Brain pericyte (primary cell): ENCODE measurements at regions not wholly inside any gene's neighbourhood (a gene's known extent, or its start where the extent isn't known, plus 50 kb on each side); places are given as distances from the start of the nearest gene placed in this dataset.
"Not testable (repeated sequence)": the region's sequence is repeated elsewhere in the genome, so short reads cannot be mapped to it uniquely, and the experiment has no call there.

ENCODE experiments used
- DNase-seq: peaks from one replicate; pipeline ENCODE4 v3.0.0-alpha.2; 2012; ENCODE audit warnings: low read depth, low spot score

- DNase-seq = no peak
Observed at GRCh38 chr16:59013930-59014329, 279.8 kb upstream of the GOT2 start.

- DNase-seq = no peak
Observed at GRCh38 chr16:58999762-59000161, 265.6 kb upstream of the GOT2 start.

- not testable (repeated sequence) for DNase-seq
Observed at GRCh38 chr16:58992755-58993154, 258.6 kb upstream of the GOT2 start.

- not testable (repeated sequence) for DNase-seq
Observed at GRCh38 chr16:58983181-58983965, 249.3 kb upstream of the GOT2 start.

DNA sequence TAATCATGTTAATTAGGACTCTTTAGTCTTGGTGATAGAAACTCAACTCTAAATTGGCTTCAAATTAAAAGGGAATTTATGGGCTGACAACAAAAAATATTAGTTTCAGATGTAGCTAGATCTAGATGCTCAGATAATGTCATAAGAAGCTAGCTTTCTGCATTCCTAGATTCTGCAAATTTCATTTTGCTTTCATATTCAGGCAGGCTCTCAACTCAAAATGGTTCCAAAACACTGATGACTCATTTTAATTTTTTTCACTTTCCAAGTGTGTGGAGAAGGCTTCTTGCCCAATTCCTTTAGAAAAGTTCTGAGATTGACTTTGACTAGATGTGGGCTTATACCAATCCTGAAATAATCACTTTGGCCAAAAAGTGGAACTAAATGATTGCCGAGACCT, 236.7 kb upstream of the GOT2 start:
- DNase-seq = no peak

DNA sequence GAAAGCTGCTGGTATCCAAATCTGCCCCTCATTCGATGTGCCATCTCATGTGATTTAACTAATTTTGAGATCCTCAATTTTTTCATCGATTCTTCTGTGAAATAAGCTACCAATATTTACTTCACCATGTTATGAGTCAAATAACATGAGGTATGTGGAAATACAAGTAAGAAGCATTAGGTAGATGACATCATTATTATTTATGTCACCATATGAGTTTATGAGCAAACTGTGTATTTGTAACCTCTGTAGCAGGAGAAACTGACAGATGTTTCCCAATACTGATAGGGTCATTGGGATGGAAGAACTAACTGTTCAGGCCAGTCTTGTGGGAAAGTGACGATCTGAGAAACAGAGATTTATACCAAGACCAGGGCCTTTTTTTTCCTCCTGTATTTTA, 229.4 kb upstream of the GOT2 start:
- no peak for DNase-seq

GRCh38 chr16:58962811-58963210, 228.7 kb upstream of the GOT2 start:
- no peak for DNase-seq

DNA sequence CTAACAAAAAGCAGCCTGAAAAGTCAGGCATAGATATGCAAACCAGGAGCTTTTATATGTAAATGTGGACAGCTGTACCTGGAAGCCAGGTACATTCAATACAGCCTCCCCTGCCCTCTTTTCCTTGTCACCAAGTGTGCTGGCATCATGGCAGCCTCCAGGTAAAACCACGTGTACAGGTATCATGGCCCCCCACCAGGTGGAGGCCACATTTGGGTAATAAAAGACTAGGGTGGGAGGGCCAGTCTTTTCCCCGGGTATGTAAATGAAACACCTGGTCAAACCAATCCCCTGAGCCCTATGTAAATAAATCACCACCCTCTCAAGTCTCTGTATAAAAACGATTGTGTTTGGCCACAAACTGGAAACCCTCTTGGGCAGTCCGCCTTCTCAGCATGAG, 226.4 kb upstream of the GOT2 start:
- no peak for DNase-seq

GRCh38 chr16:58960034-58960433, 225.9 kb upstream of the GOT2 start:
- DNase-seq = no peak

- DNase-seq = no peak
Observed at GRCh38 chr16:58958749-58959148, 224.6 kb upstream of the GOT2 start.

DNA sequence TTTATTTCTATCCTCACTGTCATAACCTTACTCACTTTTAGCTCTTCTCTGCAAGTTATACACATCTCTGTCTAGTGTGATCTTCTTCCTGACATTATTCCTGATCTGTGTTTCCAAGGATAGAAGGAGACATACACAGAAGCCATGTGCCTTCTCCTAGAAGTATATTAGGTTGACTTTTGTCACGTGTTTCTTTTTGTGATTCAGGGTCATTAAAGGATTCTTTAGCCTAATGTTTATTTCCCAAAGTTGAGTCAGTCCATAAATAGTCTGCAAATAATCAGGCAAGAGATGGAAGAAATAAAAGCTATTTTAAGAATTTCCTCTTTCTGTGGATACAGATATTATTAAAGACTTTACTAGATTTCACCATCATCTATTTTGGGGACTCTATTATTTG, 214.1 kb upstream of the GOT2 start:
- DNase-seq = no peak

GRCh38 chr16:58940609-58941008, 206.5 kb upstream of the GOT2 start:
- no peak for DNase-seq

DNA sequence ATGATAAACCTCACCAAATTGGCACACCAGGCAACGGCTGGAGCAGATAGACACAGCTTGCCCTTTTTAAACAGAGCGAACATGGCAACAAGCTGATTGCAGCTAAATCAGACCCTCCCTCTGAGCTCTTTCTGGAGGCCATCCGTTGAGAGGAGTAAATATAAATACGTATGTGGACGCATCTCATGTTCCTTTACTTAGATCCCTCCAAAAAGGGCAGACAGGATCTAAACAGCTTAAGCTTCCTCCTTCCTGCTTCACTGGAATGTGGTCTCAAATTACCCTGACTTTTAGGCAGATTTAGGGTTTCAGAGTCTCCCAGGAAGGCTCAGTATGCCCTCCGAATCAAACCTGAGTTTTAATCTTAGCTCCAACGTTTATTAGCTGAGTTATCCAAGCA, 204.7 kb upstream of the GOT2 start:
- DNase-seq = no peak

DNA sequence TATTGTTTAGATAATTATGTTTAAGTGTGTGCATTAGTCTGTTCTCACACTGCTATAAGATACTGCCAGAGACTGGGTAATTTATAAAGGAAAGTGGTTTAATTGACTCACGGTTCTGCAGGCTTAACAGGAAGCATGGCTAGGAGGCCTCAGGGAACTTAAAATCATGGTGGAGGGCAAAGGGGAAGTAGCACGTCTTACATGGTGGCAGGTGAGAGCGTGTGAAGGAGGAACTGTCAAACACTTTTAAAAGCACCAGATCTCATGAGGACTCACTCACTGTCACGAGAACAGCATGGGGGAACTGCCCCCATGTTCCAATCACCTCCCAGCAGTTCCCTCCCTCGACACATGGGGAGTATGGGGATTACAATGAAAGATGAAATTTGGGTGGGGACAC, 203.5 kb upstream of the GOT2 start:
- no peak for DNase-seq

DNA sequence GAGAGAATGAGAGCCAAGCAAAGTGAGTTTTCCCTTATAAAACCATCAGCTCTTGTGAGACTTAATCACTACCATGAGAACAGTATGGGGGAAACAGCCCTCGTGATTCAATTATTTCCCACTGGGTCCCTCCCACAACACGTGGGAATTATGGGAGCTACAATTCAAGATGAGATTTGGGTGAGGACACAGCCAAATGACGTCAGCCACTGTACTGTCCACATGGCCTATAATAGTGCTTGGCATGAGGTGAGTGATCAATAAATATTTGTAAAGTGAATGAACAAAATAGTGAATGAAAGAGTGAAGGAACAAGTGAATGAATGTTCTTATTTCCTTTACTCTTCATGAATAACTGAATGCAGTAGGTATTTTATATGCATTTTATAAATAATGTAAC, 199.1 kb upstream of the GOT2 start:
- DNase-seq = no peak

GRCh38 chr16:58931436-58931835, 197.3 kb upstream of the GOT2 start:
- DNase-seq = no peak

DNA sequence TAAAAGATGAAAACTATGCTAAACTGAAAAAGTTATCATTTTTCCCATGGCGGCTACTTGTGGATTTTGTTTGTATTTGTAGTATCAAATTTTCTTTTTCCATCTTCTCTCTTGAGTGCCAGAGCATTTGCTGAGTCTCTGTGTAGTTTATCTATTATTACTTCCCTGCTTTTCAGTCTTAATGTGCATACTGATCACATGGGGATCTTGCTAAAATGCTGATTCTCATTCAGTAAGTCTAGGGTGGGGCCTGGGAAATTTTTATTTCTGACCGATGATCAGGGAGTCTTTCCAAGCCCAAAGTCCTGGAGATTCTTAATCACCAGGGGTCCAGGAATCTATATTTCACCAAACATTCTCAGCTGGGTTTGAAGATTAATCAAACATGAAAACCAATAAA, 189.0 kb upstream of the GOT2 start:
- DNase-seq = no peak

DNA sequence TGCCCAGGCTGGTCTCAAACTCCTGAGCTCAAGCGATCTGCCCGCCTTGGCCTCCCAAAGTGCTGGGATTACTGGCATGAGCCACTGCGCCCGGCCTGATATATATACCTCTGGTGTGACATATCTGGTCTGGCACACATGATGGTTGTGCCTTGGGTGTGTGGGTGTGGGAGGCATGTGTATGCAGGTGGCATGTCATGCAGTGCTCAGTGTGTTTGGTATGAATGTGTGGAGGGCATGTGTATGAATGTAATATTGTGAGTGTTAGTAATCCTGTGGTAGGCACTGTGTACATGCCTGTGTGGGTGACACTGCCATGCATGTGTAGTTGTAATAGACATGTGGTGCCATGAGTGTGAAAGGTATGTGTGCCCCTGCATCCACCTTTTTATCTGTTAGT, 179.3 kb upstream of the GOT2 start:
- DNase-seq = no peak

GRCh38 chr16:58912571-58912970, 178.5 kb upstream of the GOT2 start:
- DNase-seq = no peak

- DNase-seq = no peak
Observed at GRCh38 chr16:58906981-58907715, 173.0 kb upstream of the GOT2 start.

GRCh38 chr16:58904291-58904690, 170.2 kb upstream of the GOT2 start:
- no peak for DNase-seq

GRCh38 chr16:58889516-58889915, 155.4 kb upstream of the GOT2 start:
- no peak for DNase-seq

GRCh38 chr16:58885528-58886170, 151.5 kb upstream of the GOT2 start:
- DNase-seq = no peak
